CD4-positive, alpha-beta T cell treated with Interferon alpha-2 for 1 hour (primary cell): ENCODE measurements at regions not wholly inside any gene's neighbourhood (a gene's known extent, or its start where the extent isn't known, plus 50 kb on each side); places are given as distances from the start of the nearest gene placed in this dataset.

Source experiments
- DNase-seq, 2 donors: peaks; one replicate each; pipeline ENCODE4 v3.0.0-alpha.2; 2020 to 2022

- DNase-seq = no peak
These were observed 54.0 kb upstream of the CCBE1 start for GRCh38 chr18:59751186-59751585.

GRCh38 chr18:59748628-59749360, 51.6 kb upstream of the CCBE1 start:
- no peak for DNase-seq
